GM12891 (cell line): ENCODE measurements at regions not wholly inside any gene's neighbourhood (a gene's known extent, or its start where the extent isn't known, plus 50 kb on each side); places are given as distances from the start of the nearest gene placed in this dataset.

Source experiments
- DNase-seq: peaks from one replicate; pipeline ENCODE4 v3.0.0; 2011; ENCODE audit warnings: low spot score; ENCODE audit not compliant: insufficient read length
- FAIRE-seq: peaks from 2 replicates; lab custom pipeline; 2011; peaks lifted over from hg19 to GRCh38; lab: Jason Lieb, UNC
- PAX5 ChIP-seq: IDR thresholded peaks from 2 replicates; pipeline ENCODE4 v1.6.1; 2011; ENCODE audit warnings: low read length, moderate library complexity, mild to moderate bottlenecking; ENCODE audit not compliant: insufficient read depth, severe bottlenecking
- POLR2A ChIP-seq: IDR thresholded peaks from 2 replicates; pipeline ENCODE4 v1.6.1; 2011; ENCODE audit warnings: low read depth, low read length, control low read depth
- POLR2AphosphoS5 ChIP-seq: IDR thresholded peaks from 2 replicates; pipeline ENCODE4 v1.6.1; 2011; ENCODE audit warnings: low read depth, low read length, control low read depth
- POU2F2 ChIP-seq: IDR thresholded peaks from 2 replicates; pipeline ENCODE4 v1.6.1; 2011; ENCODE audit warnings: low read depth, mild to moderate bottlenecking, control low read depth, low read length, moderate library complexity
- SPI1 ChIP-seq: IDR thresholded peaks from 2 replicates; pipeline ENCODE4 v1.6.1; 2011; ENCODE audit warnings: low read depth, low read length, control low read depth
- TAF1 ChIP-seq: IDR thresholded peaks from 2 replicates; pipeline ENCODE4 v1.6.1; 2011; ENCODE audit warnings: low read depth, low read length, control low read depth

DNA sequence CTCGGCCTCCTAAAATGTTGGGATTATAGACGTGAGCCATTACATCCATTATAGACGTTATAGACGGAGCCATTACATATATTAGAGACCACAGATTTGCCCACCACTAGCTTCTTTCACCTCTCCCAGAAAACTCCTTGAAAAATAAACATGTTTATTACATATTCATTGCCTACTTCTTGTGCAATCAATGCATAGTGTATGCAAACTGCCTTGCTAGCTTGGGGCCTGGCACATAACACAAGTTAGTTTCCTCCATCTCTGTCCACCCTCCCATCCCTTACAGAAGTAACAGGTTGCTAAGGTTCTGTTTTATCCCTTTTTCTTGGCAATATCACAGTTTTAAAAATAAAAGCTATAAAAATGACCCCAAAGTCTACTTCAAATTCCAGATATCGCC is 66.4 kb upstream of the KRR1 start:
- DNase-seq = no peak
- TF ChIP-seq SPI1 (no peak), POU2F2 (no peak), PAX5 (no peak), POLR2AphosphoS5 (no peak), POLR2A (no peak), TAF1 (no peak)
- no peak for FAIRE-seq

DNA sequence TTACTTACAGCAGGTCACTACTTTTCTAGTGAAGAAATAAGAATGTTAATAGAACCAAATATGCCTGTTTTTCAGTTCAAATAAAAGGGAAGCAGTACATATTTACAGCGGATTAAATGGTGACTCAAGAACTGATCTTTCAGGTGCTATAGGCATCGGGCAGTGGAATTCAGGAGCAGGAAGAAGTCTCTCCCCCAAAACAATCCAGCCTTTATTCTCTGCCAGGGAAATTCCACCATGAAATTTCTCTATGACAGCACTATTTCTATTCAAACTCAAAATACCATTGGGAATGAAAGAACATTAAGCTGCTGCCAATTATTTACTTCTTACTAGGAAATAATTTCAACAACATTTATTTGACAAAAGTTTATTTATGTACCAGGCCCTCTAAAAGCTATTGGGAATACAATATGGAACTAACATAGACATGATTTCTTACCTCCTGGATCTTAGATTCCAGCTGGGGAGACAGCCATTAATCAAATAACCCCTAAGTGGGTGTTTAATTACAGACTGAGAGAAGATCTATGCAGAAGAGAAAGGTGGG is 60.3 kb upstream of the KRR1 start:
- no peak for TF ChIP-seq PAX5
- TF ChIP-seq POLR2A = no peak
- no peak for TF ChIP-seq POU2F2
- TF ChIP-seq POLR2AphosphoS5 = no peak
- no peak for TF ChIP-seq SPI1
- no peak for TF ChIP-seq TAF1
- no peak for FAIRE-seq
- DNase-seq = no peak

DNA sequence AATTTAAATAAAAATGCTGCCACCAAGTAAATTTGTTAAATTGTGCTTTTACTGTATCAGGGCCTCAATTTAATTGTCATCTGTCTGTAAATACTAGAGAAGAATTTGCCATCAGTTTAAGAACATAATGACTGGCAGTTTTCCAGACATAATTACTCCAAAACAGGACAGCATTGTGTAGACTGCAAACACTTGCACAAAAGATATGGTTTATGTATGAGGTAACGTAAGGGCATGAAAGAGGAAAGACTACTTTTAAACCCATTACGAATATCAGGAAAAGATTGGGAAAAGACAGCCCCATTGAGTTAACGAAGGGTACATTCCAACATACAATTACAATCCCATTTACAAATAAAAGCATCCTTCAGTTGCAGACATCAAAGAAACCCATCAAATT is 59.8 kb upstream of the KRR1 start:
- DNase-seq = no peak
- TF ChIP-seq SPI1 = no peak
- no peak for TF ChIP-seq POU2F2
- no peak for TF ChIP-seq POLR2A
- TF ChIP-seq POLR2AphosphoS5 = no peak
- no peak for TF ChIP-seq PAX5
- TF ChIP-seq TAF1 = no peak
- no peak for FAIRE-seq

DNA sequence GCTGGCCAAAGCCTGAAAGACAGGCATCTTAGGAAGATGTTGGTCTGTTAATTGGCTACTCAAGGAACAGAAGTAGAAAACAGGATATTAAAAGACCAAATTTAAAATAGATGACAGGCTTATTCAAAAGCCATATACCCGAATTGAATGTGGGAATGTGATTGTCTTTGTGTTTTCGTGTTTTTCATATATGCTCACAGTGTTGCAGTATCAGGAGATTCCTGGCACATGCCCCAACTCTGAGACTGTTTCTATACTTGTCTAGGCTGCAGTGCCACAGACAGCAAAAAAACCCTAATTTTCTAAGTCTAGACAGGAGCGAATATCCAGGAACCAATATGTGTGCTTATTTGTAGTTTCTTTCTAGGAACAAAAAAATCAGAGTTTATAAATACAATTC is 57.4 kb upstream of the KRR1 start:
- TF ChIP-seq SPI1 (no peak), POLR2A (no peak), POU2F2 (no peak), POLR2AphosphoS5 (no peak), TAF1 (no peak), PAX5 (no peak)
- FAIRE-seq = no peak
- DNase-seq = no peak

DNA sequence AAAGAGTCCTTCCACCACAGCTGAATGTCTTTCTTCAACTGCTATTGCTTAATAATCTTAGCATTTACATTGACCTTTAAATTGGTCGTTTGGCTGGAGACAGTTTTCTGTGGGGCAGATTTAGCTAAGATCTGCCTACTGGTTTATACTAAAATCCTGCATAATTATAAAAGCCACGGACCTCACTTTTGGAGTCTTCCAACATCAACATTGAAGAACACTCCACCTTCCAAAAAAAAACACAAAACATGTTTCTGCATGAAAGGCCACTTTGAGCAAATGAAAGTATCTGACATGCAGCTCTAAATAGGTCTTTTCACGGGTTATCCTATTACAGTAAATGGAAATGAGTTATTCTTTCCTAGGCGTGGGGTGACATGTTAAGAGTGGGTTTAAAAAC is 57.0 kb upstream of the KRR1 start:
- DNase-seq = no peak
- TF ChIP-seq TAF1 = no peak
- no peak for TF ChIP-seq POLR2A
- no peak for TF ChIP-seq PAX5
- TF ChIP-seq SPI1 = no peak
- no peak for TF ChIP-seq POLR2AphosphoS5
- TF ChIP-seq POU2F2 = no peak
- no peak for FAIRE-seq

DNA sequence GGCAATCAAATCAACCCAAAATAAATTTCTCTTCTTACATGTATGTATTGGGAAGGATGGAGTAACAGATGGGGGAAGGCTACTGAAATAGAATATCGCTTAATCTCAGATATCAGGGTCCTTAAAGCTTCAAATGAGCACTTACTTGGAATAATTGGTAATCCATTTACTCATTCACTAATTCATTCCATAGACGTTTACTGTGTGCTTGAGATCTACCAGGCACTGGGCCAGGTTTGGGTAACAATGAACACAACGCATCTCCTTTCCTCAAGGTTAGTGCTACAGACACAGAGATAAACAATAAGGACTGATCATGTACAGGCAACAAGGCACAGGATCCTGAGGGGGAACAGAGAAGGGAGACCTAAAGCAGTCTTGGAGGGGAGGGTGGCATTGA is 54.4 kb upstream of the KRR1 start:
- DNase-seq (no peak), FAIRE-seq (peak; percentile 40)
- no peak for TF ChIP-seq PAX5
- TF ChIP-seq SPI1 = no peak
- TF ChIP-seq POLR2AphosphoS5 = no peak
- TF ChIP-seq TAF1 = no peak

DNA sequence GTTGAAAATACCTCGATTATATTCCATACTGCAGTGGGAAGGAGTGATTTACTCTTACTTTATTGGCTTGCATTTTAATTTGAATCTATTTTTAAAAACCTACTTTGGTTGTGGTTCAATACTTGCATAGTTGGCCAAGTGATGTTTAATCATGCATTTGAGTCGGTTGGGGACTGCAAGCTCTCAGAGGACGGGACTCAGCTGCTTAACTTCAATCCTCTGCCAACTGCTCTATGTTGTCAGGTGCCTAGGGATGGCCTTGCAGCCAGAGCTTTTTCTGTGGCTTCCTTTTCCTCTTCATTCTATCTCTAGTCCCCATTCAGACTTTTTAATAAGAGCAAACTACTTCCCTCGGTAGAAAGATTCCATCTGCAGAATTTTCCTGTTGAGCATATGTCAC is 53.4 kb upstream of the KRR1 start:
- DNase-seq (no peak), FAIRE-seq (no peak)
- TF ChIP-seq POU2F2 (no peak), POLR2A (no peak), SPI1 (no peak), POLR2AphosphoS5 (no peak), PAX5 (no peak), TAF1 (no peak)

DNA sequence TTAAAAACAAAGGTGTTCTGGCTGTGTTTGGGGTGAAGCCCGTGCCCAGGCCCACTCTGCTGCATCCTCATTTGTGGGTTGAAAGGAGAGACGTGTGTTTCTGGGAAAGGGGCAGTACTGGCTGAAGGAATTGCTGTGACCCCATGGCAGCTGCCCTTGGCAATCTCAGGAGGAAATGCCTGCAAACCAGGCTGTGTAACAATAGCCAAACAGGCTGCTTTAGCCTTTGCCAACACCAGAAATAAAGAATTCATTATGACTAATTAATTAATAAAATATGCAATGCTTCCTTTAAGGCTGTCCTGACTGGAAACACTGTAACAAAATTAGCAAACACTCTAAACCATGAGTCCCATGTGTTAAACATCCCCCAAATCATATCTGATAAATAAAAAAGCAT is 53.0 kb upstream of the KRR1 start:
- DNase-seq = no peak
- no peak for FAIRE-seq
- no peak for TF ChIP-seq POU2F2
- no peak for TF ChIP-seq PAX5
- no peak for TF ChIP-seq POLR2AphosphoS5

DNA sequence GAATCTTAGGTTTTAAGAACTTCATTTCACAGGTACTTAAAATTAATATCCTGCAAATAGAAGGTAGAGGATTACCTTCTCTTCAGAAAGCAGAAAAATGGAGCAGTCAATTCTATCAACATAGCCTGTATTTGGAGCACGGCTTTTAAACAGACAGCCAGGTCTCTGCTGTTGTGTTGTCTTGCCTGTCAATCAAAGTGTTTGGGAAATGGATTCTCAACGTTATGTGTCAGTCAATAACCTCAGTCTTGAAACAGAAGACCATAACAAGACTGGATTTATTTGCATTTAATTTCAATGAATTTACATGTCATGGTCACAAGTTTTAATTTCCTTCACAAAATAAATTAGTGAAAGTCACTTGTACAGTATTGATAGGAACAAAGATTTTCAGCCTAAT is 51.9 kb upstream of the KRR1 start:
- FAIRE-seq = no peak
- TF ChIP-seq POU2F2 = no peak
- TF ChIP-seq POLR2AphosphoS5 = no peak
- no peak for TF ChIP-seq PAX5
- no peak for TF ChIP-seq SPI1
- no peak for TF ChIP-seq POLR2A
- TF ChIP-seq TAF1 = no peak
- DNase-seq = no peak

DNA sequence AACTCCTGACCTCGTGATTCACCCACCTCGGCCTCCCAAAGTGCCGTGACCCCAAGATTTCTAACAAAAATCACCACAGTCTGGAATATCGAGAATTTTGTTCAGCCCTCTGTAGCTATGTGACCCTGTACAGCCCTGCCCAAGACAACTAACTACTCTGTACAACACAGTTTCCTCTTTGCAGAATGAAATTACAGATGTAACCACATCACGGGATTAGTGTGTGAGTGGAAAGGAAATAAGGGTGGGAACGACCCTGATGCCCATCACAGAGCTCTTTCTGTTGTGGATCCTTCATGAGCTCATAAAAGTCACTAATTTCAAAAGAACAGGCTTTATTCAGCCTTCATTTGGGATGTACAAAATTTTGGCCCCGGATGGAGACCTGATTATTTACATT is 50.5 kb upstream of the KRR1 start:
- TF ChIP-seq POLR2AphosphoS5 (no peak), PAX5 (no peak), POU2F2 (no peak), POLR2A (no peak), TAF1 (no peak), SPI1 (no peak)
- FAIRE-seq (no peak), DNase-seq (no peak)
